CD4-positive, alpha-beta memory T cell (primary cell): ENCODE measurements at regions not wholly inside any gene's neighbourhood (a gene's known extent, or its start where the extent isn't known, plus 50 kb on each side); places are given as distances from the start of the nearest gene placed in this dataset.

Source experiments
- CTCF ChIA-PET: fragments of 350-600 bp; sonication (Branson Sonifier 250); formaldehyde crosslinking; loops from one replicate; lab custom pipeline; 2021; ENCODE audit warnings: inconsistent platforms; ENCODE audit not compliant: partially characterized antibody; lab: Charles Lee
- POLR2A ChIA-PET: fragments of 350-600 bp; sonication (Branson Sonifier 250); formaldehyde crosslinking; loops from one replicate; lab custom pipeline; 2021; ENCODE audit not compliant: partially characterized antibody; lab: Charles Lee
- DNase-seq, 5 donors: peaks; one replicate each; pipeline versions ENCODE4 v3.0.0 to v3.0.0-alpha.2; 2020 to 2022; ENCODE audit warnings: mixed read lengths in 1 of 5
- H3K27ac ChIP-seq: one replicate; pipeline ENCODE4 v1.7.0; 2013; ENCODE audit warnings: low read depth, low read length
- H3K27me3 ChIP-seq: 2 replicates; pipeline ENCODE4 v1.7.0; 2013; ENCODE audit warnings: mild to moderate bottlenecking, low read length, moderate library complexity; ENCODE audit not compliant: insufficient read depth
- H3K36me3 ChIP-seq: 2 replicates; pipeline ENCODE4 v1.7.0; 2013; ENCODE audit warnings: mild to moderate bottlenecking, low read length, moderate library complexity; ENCODE audit not compliant: insufficient read depth
- H3K4me1 ChIP-seq: 2 replicates; pipeline ENCODE4 v1.7.0; 2013; ENCODE audit warnings: mild to moderate bottlenecking, low read length, moderate library complexity; ENCODE audit not compliant: insufficient read depth
- H3K4me3 ChIP-seq, 2 donors: one replicate each; pipeline ENCODE4 v1.7.0; 2013; ENCODE audit warnings: low read length in 2 of 2, mild to moderate bottlenecking in 1 of 2
- H3K9me3 ChIP-seq, 2 donors: one replicate each; pipeline ENCODE4 v1.7.0; 2013; ENCODE audit warnings: low read length in 2 of 2, control low read depth in 1 of 2; ENCODE audit not compliant: control insufficient read depth in 1 of 2
- H3K27ac Mint-ChIP-seq, 7 donors: one replicate each; pipeline ENCODE4 v1.8.0; 2020 to 2021; ENCODE audit warnings: mixed read lengths in 7 of 7, mild to moderate bottlenecking in 6 of 7, inconsistent platforms in 3 of 7, moderate library complexity in 3 of 7
- H3K27me3 Mint-ChIP-seq, 2 donors: one replicate each; pipeline ENCODE4 v1.8.0; 2020 to 2021; ENCODE audit warnings: mixed read lengths in 2 of 2
- H3K36me3 Mint-ChIP-seq, 2 donors: one replicate each; pipeline ENCODE4 v1.8.0; 2020 to 2021; ENCODE audit warnings: mixed read lengths in 2 of 2, inconsistent platforms in 1 of 2, mild to moderate bottlenecking in 1 of 2
- H3K4me1 Mint-ChIP-seq, 4 donors: one replicate each; pipeline ENCODE4 v1.8.0; 2020 to 2021; ENCODE audit warnings: mixed read lengths in 4 of 4, mild to moderate bottlenecking in 1 of 4
- H3K4me3 Mint-ChIP-seq, 8 donors: one replicate each; pipeline ENCODE4 v1.8.0; 2020 to 2021; ENCODE audit warnings: mixed read lengths in 8 of 8, mild to moderate bottlenecking in 7 of 8, moderate library complexity in 6 of 8, inconsistent platforms in 3 of 8
- H3K9me3 Mint-ChIP-seq, 8 donors: one replicate each; pipeline ENCODE4 v1.8.0; 2020 to 2021; ENCODE audit warnings: mixed read lengths in 8 of 8, mild to moderate bottlenecking in 5 of 8, inconsistent platforms in 3 of 8, moderate library complexity in 1 of 8
- intact Hi-C: fragments of 100-400 bp; cut with micrococcal nuclease; formaldehyde crosslinking; loops from one replicate; pipeline ENCODE4 v1.15.1; 2023

- ChIA-PET POLR2A (no interaction called here), CTCF (interaction anchor here (1.3 kb wide), 1 partner anchor 13 kb away, joined by 3 read pairs; no protein-coding TSS in a partner anchor)
- H3K27me3 Mint-ChIP-seq = peaks cover 0 to 2% of the 10 kb centered on the region in 2 donors
- Histone ChIP-seq H3K27ac (no peak overlapping the region), H3K4me1 (no peaks in the 10 kb centered on the region), H3K27me3 (no peaks in the 10 kb centered on the region), H3K36me3 (no peaks in the 10 kb centered on the region), H3K4me3 (no peak overlapping the region), H3K9me3 (no peaks in the 10 kb centered on the region)
- H3K4me3 Mint-ChIP-seq = no peak overlapping the region
- intact Hi-C loops = no loop called here
- no peak overlapping the region for H3K27ac Mint-ChIP-seq
- no peaks in the 10 kb centered on the region for H3K9me3 Mint-ChIP-seq
- DNase-seq = no peak
- no peaks in the 10 kb centered on the region for H3K36me3 Mint-ChIP-seq
- H3K4me1 Mint-ChIP-seq = no peaks in the 10 kb centered on the region
These were observed 242.6 kb upstream of the TPM1 start for GRCh38 chr15:62799919-62800318.

GRCh38 chr15:62802612-62803011, 239.9 kb upstream of the TPM1 start:
- Histone ChIP-seq H3K4me1 (no peaks in the 10 kb centered on the region), H3K27me3 (no peaks in the 10 kb centered on the region), H3K27ac (no peak overlapping the region), H3K36me3 (no peaks in the 10 kb centered on the region), H3K4me3 (no peak overlapping the region), H3K9me3 (no peaks in the 10 kb centered on the region)
- H3K4me1 Mint-ChIP-seq = no peaks in the 10 kb centered on the region
- ChIA-PET POLR2A (no interaction called here), CTCF (no interaction called here)
- no peaks in the 10 kb centered on the region for H3K9me3 Mint-ChIP-seq
- H3K4me3 Mint-ChIP-seq = no peak overlapping the region
- no peak overlapping the region for H3K27ac Mint-ChIP-seq
- DNase-seq = no peak
- intact Hi-C loops = no loop called here
- no peaks in the 10 kb centered on the region for H3K36me3 Mint-ChIP-seq
- H3K27me3 Mint-ChIP-seq = peaks cover 2 to 5% of the 10 kb centered on the region in 2 donors

- Mint-ChIP-seq H3K27ac (no peak overlapping the region), H3K9me3 (no peaks in the 10 kb centered on the region), H3K4me3 (no peak overlapping the region), H3K36me3 (no peaks in the 10 kb centered on the region), H3K27me3 (peaks cover 2 to 5% of the 10 kb centered on the region in 2 donors), H3K4me1 (no peaks in the 10 kb centered on the region)
- Histone ChIP-seq H3K36me3 (no peaks in the 10 kb centered on the region), H3K4me1 (no peaks in the 10 kb centered on the region), H3K4me3 (no peak overlapping the region), H3K27me3 (no peaks in the 10 kb centered on the region), H3K27ac (no peak overlapping the region), H3K9me3 (no peaks in the 10 kb centered on the region)
- DNase-seq = no peak
- ChIA-PET CTCF (no interaction called here), POLR2A (no interaction called here)
- intact Hi-C loops = no loop called here
These were observed 238.6 kb upstream of the TPM1 start for GRCh38 chr15:62803856-62804400.

- no peak overlapping the region for H3K27ac ChIP-seq
- POLR2A ChIA-PET = no interaction called here
- no peaks in the 10 kb centered on the region for H3K36me3 Mint-ChIP-seq
- H3K4me1 ChIP-seq = no peaks in the 10 kb centered on the region
- H3K4me3 ChIP-seq = no peak overlapping the region
- H3K4me1 Mint-ChIP-seq = no peaks in the 10 kb centered on the region
- no peak overlapping the region for H3K4me3 Mint-ChIP-seq
- intact Hi-C loops = no loop called here
- H3K36me3 ChIP-seq = no peaks in the 10 kb centered on the region
- H3K27me3 Mint-ChIP-seq = peaks cover 2 to 7% of the 10 kb centered on the region in 2 donors
- H3K27me3 ChIP-seq = no peaks in the 10 kb centered on the region
- DNase-seq = no peak
- CTCF ChIA-PET = no interaction called here
- H3K27ac Mint-ChIP-seq = no peak overlapping the region
- H3K9me3 ChIP-seq = no peaks in the 10 kb centered on the region
- no peaks in the 10 kb centered on the region for H3K9me3 Mint-ChIP-seq
These were observed 237.0 kb upstream of the TPM1 start for GRCh38 chr15:62805502-62805901.

- ChIA-PET POLR2A (no interaction called here), CTCF (no interaction called here)
- H3K4me1 Mint-ChIP-seq = no peaks in the 10 kb centered on the region
- no peaks in the 10 kb centered on the region for H3K36me3 Mint-ChIP-seq
- no peaks in the 10 kb centered on the region for H3K27me3 ChIP-seq
- no peak overlapping the region for H3K27ac ChIP-seq
- no peaks in the 10 kb centered on the region for H3K36me3 ChIP-seq
- H3K4me1 ChIP-seq = no peaks in the 10 kb centered on the region
- H3K4me3 Mint-ChIP-seq = no peak overlapping the region
- no peaks in the 10 kb centered on the region for H3K9me3 ChIP-seq
- no peak overlapping the region for H3K27ac Mint-ChIP-seq
- no peaks in the 10 kb centered on the region for H3K9me3 Mint-ChIP-seq
- no peak overlapping the region for H3K4me3 ChIP-seq
- DNase-seq = no peak
- peaks cover 4 to 7% of the 10 kb centered on the region in 2 donors for H3K27me3 Mint-ChIP-seq
- intact Hi-C loops = no loop called here
These were observed 234.9 kb upstream of the TPM1 start for GRCh38 chr15:62807539-62808130.

- H3K4me3 ChIP-seq = no peak overlapping the region
- intact Hi-C loops = no loop called here
- H3K27ac ChIP-seq = no peak overlapping the region
- H3K9me3 Mint-ChIP-seq = no peaks in the 10 kb centered on the region
- CTCF ChIA-PET = no interaction called here
- no peak overlapping the region for H3K27ac Mint-ChIP-seq
- no peaks in the 10 kb centered on the region for H3K36me3 Mint-ChIP-seq
- no peaks in the 10 kb centered on the region for H3K36me3 ChIP-seq
- peaks cover 2 to 7% of the 10 kb centered on the region in 2 donors for H3K27me3 Mint-ChIP-seq
- no peaks in the 10 kb centered on the region for H3K4me1 ChIP-seq
- H3K4me1 Mint-ChIP-seq = no peaks in the 10 kb centered on the region
- no peaks in the 10 kb centered on the region for H3K9me3 ChIP-seq
- DNase-seq = no peak
- H3K27me3 ChIP-seq = no peaks in the 10 kb centered on the region
- POLR2A ChIA-PET = no interaction called here
- H3K4me3 Mint-ChIP-seq = no peak overlapping the region
These were observed 233.2 kb upstream of the TPM1 start for GRCh38 chr15:62809115-62809967.

- CTCF ChIA-PET = no interaction called here
- H3K9me3 ChIP-seq = no peaks in the 10 kb centered on the region
- Mint-ChIP-seq H3K9me3 (no peaks in the 10 kb centered on the region), H3K27me3 (peaks cover 2 to 7% of the 10 kb centered on the region in 2 donors), H3K4me1 (no peaks in the 10 kb centered on the region), H3K36me3 (no peaks in the 10 kb centered on the region), H3K4me3 (no peak overlapping the region), H3K27ac (no peak overlapping the region)
- POLR2A ChIA-PET = no interaction called here
- no peaks in the 10 kb centered on the region for H3K36me3 ChIP-seq
- H3K27ac ChIP-seq = no peak overlapping the region
- no peak overlapping the region for H3K4me3 ChIP-seq
- H3K27me3 ChIP-seq = no peaks in the 10 kb centered on the region
- H3K4me1 ChIP-seq = no peaks in the 10 kb centered on the region
- no peak for DNase-seq
- intact Hi-C loops = no loop called here
These were observed 232.6 kb upstream of the TPM1 start for GRCh38 chr15:62809968-62810260.
